ENCODE measurements at regions not wholly inside any gene's neighbourhood (a gene's known extent, or its start where the extent isn't known, plus 50 kb on each side); places are given as distances from the start of the nearest gene placed in this dataset.

GRCh38 chr9:129250786-129251185 is 72.7 kb upstream of the IER5L start:
- no peak for TF ChIP-seq CTCF (IDR thresholded peaks at IDR 0.05 in 8 of 11, conservative IDR thresholded peaks at IDR 0.05 in 3 of 11)
- TF ChIP-seq POLR2AphosphoS5 (IDR thresholded peaks at IDR 0.05): no peak
- TF ChIP-seq POLR2A (IDR thresholded peaks at IDR 0.05): no peak
